ENCODE measurements at regions not wholly inside any gene's neighbourhood (a gene's known extent, or its start where the extent isn't known, plus 50 kb on each side); places are given as distances from the start of the nearest gene placed in this dataset.

DNA sequence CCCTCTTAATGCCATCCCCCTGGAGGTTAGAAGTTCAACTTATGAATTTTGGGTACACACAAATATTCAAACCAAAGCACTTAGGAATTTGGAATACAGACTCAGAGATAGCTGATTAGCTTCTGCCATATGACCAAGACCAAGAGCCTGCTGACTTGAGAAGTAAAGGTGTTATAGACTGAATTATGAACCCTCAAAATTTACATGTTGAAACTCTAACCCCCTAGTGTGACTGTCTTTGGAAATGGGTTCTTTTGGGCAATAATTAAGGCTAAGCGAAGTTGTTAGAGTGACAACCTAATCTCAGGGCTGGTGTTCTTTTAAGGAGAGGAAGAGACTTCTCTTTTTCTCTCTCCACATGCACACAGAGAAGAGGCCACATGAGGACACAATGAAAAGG lies 151.2 kb downstream of the COX18 start:
- TF ChIP-seq, protein P1, sequence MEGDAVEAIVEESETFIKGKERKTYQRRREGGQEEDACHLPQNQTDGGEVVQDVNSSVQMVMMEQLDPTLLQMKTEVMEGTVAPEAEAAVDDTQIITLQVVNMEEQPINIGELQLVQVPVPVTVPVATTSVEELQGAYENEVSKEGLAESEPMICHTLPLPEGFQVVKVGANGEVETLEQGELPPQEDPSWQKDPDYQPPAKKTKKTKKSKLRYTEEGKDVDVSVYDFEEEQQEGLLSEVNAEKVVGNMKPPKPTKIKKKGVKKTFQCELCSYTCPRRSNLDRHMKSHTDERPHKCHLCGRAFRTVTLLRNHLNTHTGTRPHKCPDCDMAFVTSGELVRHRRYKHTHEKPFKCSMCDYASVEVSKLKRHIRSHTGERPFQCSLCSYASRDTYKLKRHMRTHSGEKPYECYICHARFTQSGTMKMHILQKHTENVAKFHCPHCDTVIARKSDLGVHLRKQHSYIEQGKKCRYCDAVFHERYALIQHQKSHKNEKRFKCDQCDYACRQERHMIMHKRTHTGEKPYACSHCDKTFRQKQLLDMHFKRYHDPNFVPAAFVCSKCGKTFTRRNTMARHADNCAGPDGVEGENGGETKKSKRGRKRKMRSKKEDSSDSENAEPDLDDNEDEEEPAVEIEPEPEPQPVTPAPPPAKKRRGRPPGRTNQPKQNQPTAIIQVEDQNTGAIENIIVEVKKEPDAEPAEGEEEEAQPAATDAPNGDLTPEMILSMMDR (IDR thresholded peaks at IDR 0.05): no peak
- TF ChIP-seq POLR2A (IDR thresholded peaks at IDR 0.05): no peak

Data from body of pancreas (tissue), 4 donors.